A549 (cell line): ENCODE measurements at regions not wholly inside any gene's neighbourhood (a gene's known extent, or its start where the extent isn't known, plus 50 kb on each side); places are given as distances from the start of the nearest gene placed in this dataset.

Source experiments
- ATAC-seq, 2 experiments: fragments of 200-7000 bp in 1 of 2; fragments of >200 bp in 1 of 2; cut with Nextera tagmentation in 1 of 2; cut with Tn5 transposase in 1 of 2; 3 replicates each; pipeline versions ENCODE4 v1.8.0 to v1.9.1; 2018 to 2020; ENCODE audit warnings: mild to moderate bottlenecking in 1 of 2, moderate library complexity in 1 of 2
- CTCF ChIA-PET: fragments of 300-600 bp; sonication (Branson Sonifier 250); formaldehyde crosslinking; extraction: SDS; loops from one replicate; lab custom pipeline; 2021; ENCODE audit warnings: antibody characterized with exemption, inconsistent platforms; lab: Yijun Ruan, JAX
- POLR2A ChIA-PET: fragments of 350-600 bp; formaldehyde crosslinking; extraction: SDS; loops from one replicate; lab custom pipeline; 2021; ENCODE audit warnings: antibody characterized with exemption, inconsistent platforms; lab: Yijun Ruan, JAX
- DNase-seq, 2 experiments: peaks; one replicate each; pipeline versions ENCODE4 v3.0.0 to v3.0.0-alpha.2; 2011 to 2016; ENCODE audit warnings: low read depth in 1 of 2, low spot score in 1 of 2
- FAIRE-seq: peaks from 2 replicates; lab custom pipeline; 2011; peaks lifted over from hg19 to GRCh38; lab: Jason Lieb, UNC
- H3K27ac ChIP-seq, 2 experiments: fragments of >200 bp; sonication (Bioruptor Twin); formaldehyde crosslinking; 3 replicates each; pipeline ENCODE4 v1.5.1; 2016 to 2017
- H3K4me1 ChIP-seq: fragments of >200 bp; sonication (Bioruptor Twin); formaldehyde crosslinking; 3 replicates; pipeline ENCODE4 v1.6.1; 2016
- H3K4me2 ChIP-seq: fragments of >200 bp; sonication (Bioruptor Twin); formaldehyde crosslinking; 3 replicates; pipeline ENCODE4 v1.6.1; 2016
- H3K4me3 ChIP-seq: fragments of >200 bp; sonication (Bioruptor Twin); formaldehyde crosslinking; 3 replicates; pipeline ENCODE4 v1.5.1; 2016
- H3K9me3 ChIP-seq: fragments of >200 bp; sonication (Bioruptor Twin); formaldehyde crosslinking; 3 replicates; pipeline ENCODE4 v1.6.1; 2016
- BHLHE40 ChIP-seq: IDR thresholded peaks from 2 replicates; pipeline ENCODE4 v1.6.1; 2012; ENCODE audit warnings: low read depth, low read length, inconsistent platforms
- CHD4 ChIP-seq: fragments of 200-600 bp; sonication (generic); IDR thresholded peaks from 2 replicates; pipeline ENCODE4 v1.6.1; 2016; ENCODE audit warnings: antibody characterized with exemption, mild to moderate bottlenecking, borderline replicate concordance
- ESRRA ChIP-seq: fragments of 150-350 bp; IDR thresholded peaks from 2 replicates; pipeline ENCODE4 v1.6.1; 2014; ENCODE audit warnings: mild to moderate bottlenecking, low read length, borderline replicate concordance
- FOXS1 ChIP-seq: fragments of 250-450 bp; sonication (Bioruptor Pico); IDR thresholded peaks from 2 replicates; pipeline ENCODE4 v1.5.0; 2020; ENCODE audit warnings: mild to moderate bottlenecking, moderate library complexity
- HOXA7 ChIP-seq: fragments of 250-450 bp; sonication (Bioruptor Pico); IDR thresholded peaks from 2 replicates; pipeline ENCODE4 v1.5.0; 2020; ENCODE audit warnings: mild to moderate bottlenecking, moderate library complexity
- JUN ChIP-seq, 2 experiments: fragments of >200 bp; sonication (Bioruptor Twin); formaldehyde crosslinking; IDR thresholded peaks; 2 replicates in 1 of 2; 3 replicates in 1 of 2; pipeline ENCODE4 v1.6.1; 2016 to 2017
- RAD21 ChIP-seq, 2 experiments: fragments of >200 bp in 1 of 2; sonication (Bioruptor Twin) in 1 of 2; formaldehyde crosslinking in 1 of 2; IDR thresholded peaks in 1 of 2; conservative IDR thresholded peaks in 1 of 2; 2 replicates in 1 of 2; 3 replicates in 1 of 2; pipeline ENCODE4 v1.6.1; 2012 to 2018; ENCODE audit warnings: inconsistent platforms in 1 of 2
- RCOR1 ChIP-seq: fragments of 150-350 bp; IDR thresholded peaks from 2 replicates; pipeline ENCODE4 v1.6.1; 2014; ENCODE audit warnings: antibody characterized with exemption, low read length, low read depth
- ZFP36 ChIP-seq: fragments of 450-650 bp; IDR thresholded peaks from 2 replicates; pipeline ENCODE4 v1.6.1; 2014; ENCODE audit warnings: borderline replicate concordance; ENCODE audit not compliant: partially characterized antibody
- WGBS: methylation state at CpG from one replicate; pipeline ENCODE4 v1.1.6; 2017; ENCODE audit errors: missing lambda C conversion rate; 5-methylcytosine and 5-hydroxymethylcytosine counted together
- TF ChIP-seq, protein P1 (sequence below): IDR thresholded peaks from 2 replicates; pipeline ENCODE4 v1.6.1; 2012
- TF ChIP-seq, protein P2 (sequence below): fragments of >200 bp; sonication (Bioruptor Twin); formaldehyde crosslinking; IDR thresholded peaks from 2 replicates; pipeline ENCODE4 v1.6.1; 2016
- TF ChIP-seq, protein P3 (sequence below): fragments of 200-600 bp; sonication (generic); IDR thresholded peaks from 2 replicates; pipeline ENCODE4 v1.6.1; 2016; ENCODE audit warnings: antibody characterized with exemption, mild to moderate bottlenecking, moderate library complexity
- TF ChIP-seq, protein P4 (sequence below): fragments of 250-450 bp; sonication (Bioruptor Pico); IDR thresholded peaks from 2 replicates; pipeline ENCODE4 v1.5.0; 2020; ENCODE audit warnings: low read depth, mild to moderate bottlenecking, moderate library complexity
- TF ChIP-seq, protein P5 (sequence below): fragments of 450-650 bp; IDR thresholded peaks from 2 replicates; pipeline ENCODE4 v1.6.1; 2014; ENCODE audit warnings: antibody characterized with exemption

DNA sequence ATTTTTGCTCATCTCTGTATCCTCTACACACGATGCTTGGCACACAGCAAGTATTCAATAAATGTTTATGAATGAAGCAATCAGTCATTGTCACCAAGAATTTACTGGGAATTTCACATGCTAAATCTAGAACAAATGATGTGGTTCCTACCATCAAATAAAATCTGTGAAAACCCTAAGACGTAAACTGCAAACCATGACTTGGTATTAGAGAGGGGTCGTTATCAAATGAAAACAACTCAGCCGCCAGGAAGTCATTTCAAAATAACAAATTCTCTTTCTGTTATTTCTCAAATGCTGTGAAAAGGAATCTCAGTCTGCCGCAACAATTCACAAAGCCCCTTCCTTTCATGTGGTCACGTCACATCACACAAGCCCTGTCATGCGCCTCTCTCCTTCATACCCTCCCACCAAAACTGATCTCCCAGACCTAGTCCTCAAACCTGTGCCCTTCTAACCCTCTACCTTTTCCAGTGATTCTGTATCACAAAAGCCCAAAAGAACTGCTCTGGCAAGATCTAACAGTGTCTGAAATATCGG is 173.6 kb downstream of the DEPDC1B start:
- FAIRE-seq, result no peak
- 78% methylated on average over 8 of the region's 8 CpGs for WGBS
- no peak for ATAC-seq
- H3K27ac ChIP-seq, result no peak overlapping the region
- H3K4me2 ChIP-seq, result no peak overlapping the region
- no peaks in the 10 kb centered on the region for H3K4me1 ChIP-seq
- no peak overlapping the region for H3K4me3 ChIP-seq
- TF ChIP-seq, protein P1, sequence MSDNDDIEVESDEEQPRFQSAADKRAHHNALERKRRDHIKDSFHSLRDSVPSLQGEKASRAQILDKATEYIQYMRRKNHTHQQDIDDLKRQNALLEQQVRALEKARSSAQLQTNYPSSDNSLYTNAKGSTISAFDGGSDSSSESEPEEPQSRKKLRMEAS, result no peak
- TF ChIP-seq JUN (IDR thresholded peaks at IDR 0.05) (no peak), RCOR1 (no peak), FOXS1 (no peak), RAD21 (conservative IDR thresholded peaks at IDR 0.05 in 1 of 2, IDR thresholded peaks at IDR 0.05 in 1 of 2) (no peak), ZFP36 (no peak), HOXA7 (CRISPR knock-in tag) (no peak)
- TF ChIP-seq, protein P2, sequence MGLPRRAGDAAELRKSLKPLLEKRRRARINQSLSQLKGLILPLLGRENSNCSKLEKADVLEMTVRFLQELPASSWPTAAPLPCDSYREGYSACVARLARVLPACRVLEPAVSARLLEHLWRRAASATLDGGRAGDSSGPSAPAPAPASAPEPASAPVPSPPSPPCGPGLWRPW, result no peak
- DNase-seq, result no peak
- ChIA-PET CTCF (no interaction called here), POLR2A (no interaction called here)
- H3K9me3 ChIP-seq, result no peaks in the 10 kb centered on the region

DNA sequence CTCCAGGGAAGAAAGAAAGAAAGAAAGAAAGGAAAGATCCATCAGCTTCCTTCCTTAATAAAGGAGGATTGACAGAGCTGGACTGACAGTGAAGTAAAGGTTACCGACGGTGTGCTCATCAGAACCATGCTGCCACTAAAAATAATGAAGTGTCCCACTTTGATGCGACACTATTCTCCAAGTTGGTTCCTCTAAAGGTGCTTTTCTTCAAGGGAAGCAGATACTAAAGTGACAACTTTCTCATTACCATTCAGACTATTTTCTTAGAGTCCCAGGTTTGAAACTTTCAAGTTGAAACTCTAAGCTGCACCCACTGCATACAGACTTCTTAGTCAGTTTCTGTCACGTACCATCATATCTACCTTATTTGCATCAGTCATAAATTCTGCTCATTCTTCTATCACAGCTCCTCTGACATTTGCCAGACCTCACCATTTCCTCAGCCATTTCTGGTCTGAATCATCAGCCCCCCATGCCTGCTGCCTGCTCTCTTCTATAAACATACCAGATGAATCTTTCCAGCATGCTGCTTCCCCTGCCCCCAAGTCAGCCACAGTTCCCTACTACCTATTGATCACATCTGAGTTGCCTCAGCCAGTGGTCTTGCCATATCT is 177.6 kb downstream of the DEPDC1B start:
- POLR2A ChIA-PET, result no interaction called here
- H3K4me3 ChIP-seq, result no peak overlapping the region
- no peak for ATAC-seq
- CTCF ChIA-PET, result interaction anchor here (1.2 kb wide), 1 partner anchor 13 kb away, joined by 3 read pairs; no protein-coding TSS in a partner anchor
- TF ChIP-seq ESRRA (no peak), CHD4 (no peak), RCOR1 (no peak), BHLHE40 (no peak)
- TF ChIP-seq, protein P3, sequence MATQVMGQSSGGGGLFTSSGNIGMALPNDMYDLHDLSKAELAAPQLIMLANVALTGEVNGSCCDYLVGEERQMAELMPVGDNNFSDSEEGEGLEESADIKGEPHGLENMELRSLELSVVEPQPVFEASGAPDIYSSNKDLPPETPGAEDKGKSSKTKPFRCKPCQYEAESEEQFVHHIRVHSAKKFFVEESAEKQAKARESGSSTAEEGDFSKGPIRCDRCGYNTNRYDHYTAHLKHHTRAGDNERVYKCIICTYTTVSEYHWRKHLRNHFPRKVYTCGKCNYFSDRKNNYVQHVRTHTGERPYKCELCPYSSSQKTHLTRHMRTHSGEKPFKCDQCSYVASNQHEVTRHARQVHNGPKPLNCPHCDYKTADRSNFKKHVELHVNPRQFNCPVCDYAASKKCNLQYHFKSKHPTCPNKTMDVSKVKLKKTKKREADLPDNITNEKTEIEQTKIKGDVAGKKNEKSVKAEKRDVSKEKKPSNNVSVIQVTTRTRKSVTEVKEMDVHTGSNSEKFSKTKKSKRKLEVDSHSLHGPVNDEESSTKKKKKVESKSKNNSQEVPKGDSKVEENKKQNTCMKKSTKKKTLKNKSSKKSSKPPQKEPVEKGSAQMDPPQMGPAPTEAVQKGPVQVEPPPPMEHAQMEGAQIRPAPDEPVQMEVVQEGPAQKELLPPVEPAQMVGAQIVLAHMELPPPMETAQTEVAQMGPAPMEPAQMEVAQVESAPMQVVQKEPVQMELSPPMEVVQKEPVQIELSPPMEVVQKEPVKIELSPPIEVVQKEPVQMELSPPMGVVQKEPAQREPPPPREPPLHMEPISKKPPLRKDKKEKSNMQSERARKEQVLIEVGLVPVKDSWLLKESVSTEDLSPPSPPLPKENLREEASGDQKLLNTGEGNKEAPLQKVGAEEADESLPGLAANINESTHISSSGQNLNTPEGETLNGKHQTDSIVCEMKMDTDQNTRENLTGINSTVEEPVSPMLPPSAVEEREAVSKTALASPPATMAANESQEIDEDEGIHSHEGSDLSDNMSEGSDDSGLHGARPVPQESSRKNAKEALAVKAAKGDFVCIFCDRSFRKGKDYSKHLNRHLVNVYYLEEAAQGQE, result no peak
- TF ChIP-seq, protein P4, sequence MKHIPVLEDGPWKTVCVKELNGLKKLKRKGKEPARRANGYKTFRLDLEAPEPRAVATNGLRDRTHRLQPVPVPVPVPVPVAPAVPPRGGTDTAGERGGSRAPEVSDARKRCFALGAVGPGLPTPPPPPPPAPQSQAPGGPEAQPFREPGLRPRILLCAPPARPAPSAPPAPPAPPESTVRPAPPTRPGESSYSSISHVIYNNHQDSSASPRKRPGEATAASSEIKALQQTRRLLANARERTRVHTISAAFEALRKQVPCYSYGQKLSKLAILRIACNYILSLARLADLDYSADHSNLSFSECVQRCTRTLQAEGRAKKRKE, result no peak
- TF ChIP-seq, protein P5, sequence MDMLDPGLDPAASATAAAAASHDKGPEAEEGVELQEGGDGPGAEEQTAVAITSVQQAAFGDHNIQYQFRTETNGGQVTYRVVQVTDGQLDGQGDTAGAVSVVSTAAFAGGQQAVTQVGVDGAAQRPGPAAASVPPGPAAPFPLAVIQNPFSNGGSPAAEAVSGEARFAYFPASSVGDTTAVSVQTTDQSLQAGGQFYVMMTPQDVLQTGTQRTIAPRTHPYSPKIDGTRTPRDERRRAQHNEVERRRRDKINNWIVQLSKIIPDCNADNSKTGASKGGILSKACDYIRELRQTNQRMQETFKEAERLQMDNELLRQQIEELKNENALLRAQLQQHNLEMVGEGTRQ, result no peak
- TF ChIP-seq, all 56 proteins: peak for 0
- H3K27ac ChIP-seq, result no peak overlapping the region
- H3K4me1 ChIP-seq, result no peaks in the 10 kb centered on the region
- DNase-seq (no peak), FAIRE-seq (no peak)
- H3K4me2 ChIP-seq, result no peak overlapping the region
- H3K9me3 ChIP-seq, result no peaks in the 10 kb centered on the region
- WGBS, result 80% methylated on average over 4 of the region's 4 CpGs
